GM18858 (cell line): ENCODE measurements at regions not wholly inside any gene's neighbourhood (a gene's known extent, or its start where the extent isn't known, plus 50 kb on each side); places are given as distances from the start of the nearest gene placed in this dataset.

Source experiments
- ATAC-seq: cut with Tn5 transposase; IDR thresholded peaks from one replicate; pipeline ENCODE4 v1.9.1; 2021; ENCODE audit not compliant: unreplicated experiment

DNA sequence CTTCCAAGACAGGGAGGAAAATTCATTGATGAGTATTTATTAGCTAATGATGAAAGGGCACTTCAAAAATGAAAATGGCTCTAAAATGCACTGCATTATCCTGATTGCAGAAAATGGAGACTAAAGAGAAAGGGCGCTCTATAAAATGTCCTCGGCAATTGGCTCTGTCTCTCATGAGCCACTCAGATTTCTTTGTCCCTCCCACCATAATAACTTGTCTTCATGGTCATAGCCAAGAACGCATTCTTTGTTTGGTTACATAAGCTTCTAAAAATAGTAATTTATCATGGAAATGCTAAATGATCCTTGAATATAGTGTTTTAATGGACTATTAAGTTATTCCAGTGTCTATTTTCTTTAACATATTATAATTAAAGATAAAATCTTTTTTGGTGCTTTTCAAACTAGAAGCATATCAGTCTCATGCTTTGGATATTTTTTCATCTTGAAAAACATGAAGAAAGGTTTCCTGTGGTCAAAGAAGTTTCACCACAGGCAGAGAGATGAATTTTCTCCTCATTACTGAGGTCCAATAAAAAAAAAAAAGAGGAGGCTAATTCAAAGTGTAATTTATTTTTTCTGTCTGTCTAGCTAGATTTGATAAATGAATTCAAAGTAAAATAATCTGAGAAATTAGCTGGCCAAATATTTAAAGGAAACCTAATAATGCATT, 238.1 kb upstream of the BLID start:
- no peak for ATAC-seq

DNA sequence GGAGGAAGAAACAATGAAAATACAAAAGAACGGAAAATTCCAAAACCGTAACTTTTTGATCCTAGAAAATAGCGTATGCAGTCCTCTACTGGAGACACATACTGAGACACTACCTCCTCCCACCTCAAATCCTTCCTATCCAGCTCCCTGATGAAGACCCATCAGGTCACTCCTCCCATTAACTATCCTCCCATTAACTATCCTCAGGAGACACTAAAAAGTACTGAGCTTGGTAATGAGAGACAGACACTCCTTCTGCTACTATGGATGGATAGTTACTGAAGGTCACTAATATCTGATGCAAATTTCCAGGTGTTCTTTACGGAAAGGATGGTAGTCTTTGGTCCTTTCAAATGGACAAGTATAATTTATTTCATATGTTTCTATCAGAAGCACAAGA, 237.5 kb upstream of the BLID start:
- ATAC-seq = no peak

DNA sequence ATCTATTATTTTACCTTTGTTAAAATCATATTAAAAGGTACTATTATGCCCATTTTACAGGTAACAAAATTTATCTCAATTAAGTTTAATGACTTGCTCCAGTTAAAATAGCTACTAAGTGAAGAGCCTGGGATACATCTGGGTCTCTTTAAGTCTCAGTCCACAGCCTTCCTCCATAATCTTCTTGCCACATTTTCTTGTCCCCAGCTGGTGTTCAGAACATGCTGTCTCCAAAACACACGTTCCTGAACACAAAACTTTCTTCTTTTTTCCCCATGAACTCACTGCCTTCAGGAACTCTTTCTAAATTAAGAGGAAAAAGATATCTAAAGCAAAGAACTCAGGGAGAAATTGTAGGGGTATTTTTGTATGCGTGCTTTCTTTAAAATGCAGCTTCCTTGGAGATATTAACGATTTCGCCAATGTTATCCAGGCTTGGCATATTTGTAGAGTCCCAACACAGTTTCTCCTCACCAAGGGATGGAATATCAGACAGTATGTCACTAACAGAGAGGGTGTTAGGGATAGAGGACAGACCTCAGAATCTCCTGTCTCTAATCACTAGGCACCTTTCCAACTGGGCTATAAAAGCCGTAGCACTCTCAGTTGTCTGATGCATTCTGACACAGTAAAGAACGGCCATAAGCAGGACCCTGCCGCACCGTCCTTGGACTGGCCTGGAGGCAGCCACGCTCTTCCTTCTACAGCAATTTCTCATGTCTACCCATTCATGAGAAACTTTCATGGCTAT, 232.8 kb upstream of the BLID start:
- no peak for ATAC-seq

DNA sequence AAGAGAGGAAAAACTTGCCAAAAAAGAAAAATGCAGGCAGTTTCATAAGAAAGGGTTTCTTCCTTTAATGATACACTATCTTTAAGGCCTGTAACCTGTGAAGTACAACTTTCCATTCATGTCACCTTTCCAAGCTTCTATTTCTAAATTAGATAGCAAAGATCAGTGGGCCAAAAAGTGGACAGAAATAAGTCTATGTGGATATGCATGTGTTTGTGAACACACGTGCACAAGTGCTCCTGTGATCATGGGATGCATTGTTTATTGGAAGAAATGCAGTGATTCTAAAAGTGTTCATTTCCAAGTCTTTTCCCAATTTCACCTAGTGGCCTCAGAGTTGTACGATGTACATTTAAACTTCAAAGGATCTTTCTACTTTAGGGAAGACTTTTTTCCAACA, 230.0 kb upstream of the BLID start:
- ATAC-seq = no peak

DNA sequence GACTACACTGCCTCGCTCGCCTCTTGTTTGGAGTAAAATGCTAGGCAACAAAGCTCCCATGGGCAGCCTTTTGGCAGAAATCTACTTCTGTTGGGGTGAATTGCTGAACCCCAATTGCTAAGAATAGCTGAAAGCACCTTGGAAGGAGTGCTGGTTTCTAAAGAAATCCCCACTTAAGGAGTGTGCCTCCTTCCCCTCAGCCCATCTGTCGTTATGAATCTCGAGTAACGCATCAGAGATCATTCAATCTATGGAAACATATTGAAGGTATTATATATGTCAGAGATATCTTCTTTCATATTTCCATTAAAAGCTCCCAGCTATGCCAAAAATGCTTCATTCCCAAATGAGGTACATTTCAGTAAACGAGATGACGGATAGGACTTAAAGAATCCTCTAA, 229.6 kb upstream of the BLID start:
- no peak for ATAC-seq

DNA sequence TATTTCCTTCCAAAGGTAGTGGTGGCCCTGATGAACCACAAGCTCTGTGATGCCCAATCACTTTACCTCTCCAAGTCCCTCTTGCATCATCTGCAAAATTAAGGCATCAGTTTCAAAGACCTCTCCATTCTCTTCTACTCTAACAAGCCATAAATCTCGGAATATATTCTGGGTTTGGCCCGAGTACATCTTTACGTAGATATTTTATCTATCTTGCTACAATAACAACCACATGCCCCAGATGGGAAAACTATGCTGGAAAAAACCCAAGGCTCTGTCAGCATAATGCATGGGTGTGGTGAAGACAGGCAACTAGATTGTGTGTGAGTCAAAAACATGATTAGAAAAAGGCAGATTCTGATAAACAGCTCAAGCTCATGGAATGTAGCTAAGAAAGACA, 228.2 kb upstream of the BLID start:
- no peak for ATAC-seq

DNA sequence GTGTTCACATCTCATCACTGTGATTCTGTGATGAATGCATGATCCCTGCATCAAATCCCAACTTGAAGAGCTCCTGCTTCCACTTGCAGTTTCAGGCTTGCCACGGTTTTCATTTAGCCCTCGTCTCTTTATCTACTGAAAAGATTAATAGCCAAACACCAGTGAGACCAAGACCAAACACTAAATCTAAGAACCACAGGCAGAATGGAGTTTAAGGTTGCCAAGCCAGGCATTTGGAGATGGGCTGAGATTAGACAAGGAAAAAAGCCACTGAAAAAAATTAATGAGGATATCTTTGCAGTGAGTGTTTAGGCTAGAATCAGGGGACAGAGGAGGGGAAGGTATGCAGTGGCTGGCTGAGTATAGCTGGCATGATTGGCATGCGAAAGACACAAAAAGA, 227.2 kb upstream of the BLID start:
- ATAC-seq = no peak

DNA sequence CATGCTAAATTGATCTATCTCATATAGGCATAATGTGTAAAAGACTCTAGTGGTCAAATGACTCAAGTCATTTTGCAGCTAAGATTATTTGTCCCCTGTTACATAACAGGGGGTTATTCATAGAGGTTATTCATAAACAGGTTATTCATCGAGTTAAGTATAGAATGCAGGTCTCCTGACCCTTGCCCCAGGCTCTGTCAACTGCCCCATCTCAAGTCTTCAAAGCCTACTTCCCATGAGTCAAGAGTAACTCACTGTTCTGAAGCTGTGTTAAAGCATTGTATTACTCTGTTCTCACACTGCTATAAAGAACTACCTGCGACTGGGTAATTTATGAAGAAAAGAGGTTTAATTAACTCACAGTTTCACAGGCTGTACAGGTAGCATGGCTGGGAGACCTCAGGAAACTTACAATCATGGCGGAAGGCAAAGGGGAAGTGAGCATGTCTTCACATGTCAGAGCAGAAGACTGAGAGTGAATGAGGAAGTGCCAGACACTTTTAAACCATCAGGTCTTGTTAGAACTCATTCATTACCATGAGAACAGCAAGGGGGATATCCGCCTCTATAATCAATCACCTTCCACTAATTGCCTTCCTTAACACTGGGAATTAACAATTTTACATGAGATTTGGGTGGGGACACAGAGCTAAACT, 226.2 kb upstream of the BLID start:
- no peak for ATAC-seq

DNA sequence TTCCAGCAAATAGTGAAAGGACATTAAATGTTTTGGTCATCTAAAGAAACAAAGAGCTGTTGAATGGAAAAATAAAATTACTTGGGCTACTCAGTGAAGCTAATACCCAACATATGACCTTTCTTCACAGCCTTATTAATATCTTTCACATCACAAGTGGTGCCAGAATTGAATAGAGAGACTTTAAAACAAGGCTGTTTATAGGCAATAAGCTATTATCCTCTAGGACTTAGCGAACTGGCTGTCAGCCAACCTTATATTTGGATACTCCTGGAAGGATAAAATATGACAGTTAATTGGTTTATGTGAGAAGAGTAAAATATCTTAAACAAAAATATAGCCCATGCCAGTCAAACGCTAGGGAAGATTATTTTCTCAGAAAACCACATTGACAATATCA, 225.5 kb upstream of the BLID start:
- no peak for ATAC-seq

DNA sequence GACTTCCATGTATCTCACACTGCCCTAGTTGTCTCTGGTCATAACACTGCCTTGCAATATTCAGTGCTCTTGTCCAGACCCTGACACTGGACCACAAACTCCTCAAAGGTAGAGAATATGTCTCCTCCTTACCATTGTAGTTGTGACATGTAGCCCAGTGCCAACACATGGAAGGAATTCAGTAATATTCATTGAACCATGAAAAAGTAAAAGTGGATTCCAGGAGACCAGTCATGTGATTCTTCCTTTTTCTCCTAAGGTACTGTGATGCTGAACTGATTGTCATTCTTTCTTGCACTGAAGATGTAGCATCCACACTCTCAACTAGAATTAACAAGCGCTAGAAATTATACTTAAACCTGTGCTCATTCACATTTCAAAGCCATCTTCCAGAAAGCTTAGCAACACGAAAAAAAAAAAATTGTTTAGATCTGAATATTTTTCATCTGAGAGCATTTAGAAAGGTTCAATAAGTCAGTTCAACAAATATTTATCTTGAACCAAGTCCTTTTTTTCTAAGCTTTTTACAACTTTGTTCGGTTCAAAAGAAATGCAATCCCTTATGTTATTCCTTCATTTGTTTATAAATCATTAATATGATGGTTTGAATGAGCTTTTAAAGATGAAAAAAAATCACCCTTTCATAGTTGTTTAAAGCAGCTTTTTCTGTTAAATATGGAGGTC, 224.7 kb upstream of the BLID start:
- ATAC-seq = no peak

DNA sequence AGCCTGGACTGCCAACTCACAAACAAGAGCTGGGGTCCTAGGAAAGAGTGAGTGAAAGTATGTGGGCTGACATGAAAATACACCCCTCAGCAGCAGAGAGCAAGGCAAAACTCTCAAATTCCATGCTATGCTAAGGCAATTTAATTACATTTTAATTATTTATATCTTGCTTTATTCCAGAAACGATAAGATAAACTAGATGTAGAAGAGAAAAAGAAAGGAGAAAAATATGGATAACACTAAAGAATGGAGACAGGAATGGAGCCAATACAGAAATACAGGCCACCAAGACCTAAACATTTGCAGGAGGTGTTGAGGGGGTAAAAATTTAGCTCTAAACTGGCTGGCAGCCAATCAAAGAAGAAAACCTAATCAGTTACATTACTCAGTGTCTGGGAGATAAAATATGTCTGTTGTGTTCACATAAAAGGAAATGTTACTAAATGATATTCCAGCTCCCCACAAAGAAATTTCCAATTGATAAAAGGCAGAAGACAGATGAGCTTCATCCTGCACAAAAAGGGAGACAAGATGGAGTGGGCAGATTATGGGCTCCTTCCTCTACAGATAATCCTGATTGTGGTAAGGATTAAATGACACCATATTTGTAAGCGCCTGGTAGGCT, 223.5 kb upstream of the BLID start:
- ATAC-seq = no peak

DNA sequence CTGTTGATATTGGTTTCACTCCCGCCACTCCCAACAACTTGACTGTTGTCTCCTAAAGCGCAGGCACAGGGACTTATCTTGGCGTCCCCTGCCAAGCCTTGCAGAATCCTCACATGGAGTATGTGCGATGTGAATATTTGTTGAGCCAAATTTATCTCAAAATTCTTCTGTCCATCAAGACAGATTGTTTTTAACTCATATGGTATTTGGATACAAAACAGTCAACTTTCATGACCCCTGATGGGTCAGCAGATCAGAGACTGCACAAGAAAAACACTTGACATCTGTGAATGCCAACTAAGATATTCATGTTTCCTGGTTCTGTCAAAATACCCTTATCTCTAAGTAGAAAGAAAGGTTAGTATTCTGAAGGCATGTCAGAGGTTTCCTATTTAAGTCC, 221.7 kb upstream of the BLID start:
- ATAC-seq = no peak

DNA sequence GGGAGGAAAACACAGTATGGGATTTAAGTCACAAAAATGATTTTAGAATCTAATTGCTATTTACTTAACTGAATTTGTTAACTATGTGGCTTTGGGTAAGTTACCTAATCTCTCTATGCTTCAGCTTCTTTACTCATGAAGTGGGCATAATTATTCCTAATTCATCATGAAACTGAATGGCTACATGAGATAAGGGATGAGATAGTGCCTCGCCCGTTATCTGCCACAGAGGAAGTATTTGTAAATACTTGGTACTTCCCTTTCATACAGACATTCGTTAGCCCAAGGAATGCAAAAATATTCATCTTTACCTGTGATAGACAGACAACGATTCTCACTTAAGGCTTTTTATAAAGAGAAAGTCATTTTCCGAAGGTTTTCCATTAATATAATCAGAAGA, 221.2 kb upstream of the BLID start:
- ATAC-seq = no peak

DNA sequence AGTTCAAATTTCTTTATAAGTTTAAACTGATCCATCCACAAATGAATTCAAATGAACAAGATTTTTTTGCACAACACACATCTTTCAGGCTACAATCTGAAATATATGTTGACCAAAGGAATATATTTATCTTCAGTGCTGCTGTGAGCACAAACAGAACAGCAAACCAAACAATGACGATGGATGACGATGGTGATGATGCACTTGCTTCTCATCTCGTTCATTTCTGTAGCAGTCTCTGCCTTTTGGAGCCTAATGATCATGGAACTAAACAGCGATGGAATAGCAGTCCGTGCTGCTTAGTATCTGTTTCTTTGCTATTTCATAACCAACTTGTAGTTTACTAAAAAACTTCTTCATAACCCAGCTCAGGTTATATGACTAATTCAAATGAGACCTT, 220.7 kb upstream of the BLID start:
- ATAC-seq = no peak

DNA sequence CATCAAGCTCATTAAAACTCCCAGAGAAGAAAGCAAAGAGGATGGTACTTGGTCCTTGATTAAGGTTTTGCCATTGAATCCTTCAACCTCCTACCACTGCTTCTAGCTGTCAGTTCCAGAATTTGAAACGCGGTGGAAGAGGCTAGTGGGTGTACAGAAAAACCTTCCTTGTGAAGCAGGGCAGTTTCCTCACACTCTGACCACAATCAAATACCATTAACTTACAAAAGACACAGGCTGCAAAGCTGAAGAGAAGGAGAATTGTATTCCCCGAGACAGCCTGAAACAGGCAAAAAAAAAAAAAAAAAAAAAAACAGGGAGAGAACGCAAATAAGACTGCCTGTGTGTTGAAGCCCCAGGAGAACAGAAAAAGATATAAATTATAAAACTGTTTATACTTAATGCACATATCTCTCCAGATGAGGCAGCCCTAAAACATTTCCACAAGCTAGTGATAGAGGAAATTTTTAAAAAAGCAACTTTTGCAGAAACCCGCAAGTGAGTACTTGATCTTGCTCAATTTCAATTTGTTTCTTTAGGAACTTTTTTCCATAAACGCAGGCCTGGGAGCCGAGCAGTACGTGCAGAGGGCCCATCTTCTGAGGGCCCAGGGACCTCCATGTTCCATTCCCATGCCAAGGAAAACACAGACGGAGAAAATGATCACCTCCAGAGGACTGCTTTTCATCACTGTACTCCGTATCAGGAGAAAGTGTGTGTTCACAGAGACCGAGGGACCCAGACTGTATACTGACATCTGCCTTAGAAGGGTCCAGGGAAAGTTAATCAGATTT, 218.7 kb upstream of the BLID start:
- ATAC-seq = no peak

DNA sequence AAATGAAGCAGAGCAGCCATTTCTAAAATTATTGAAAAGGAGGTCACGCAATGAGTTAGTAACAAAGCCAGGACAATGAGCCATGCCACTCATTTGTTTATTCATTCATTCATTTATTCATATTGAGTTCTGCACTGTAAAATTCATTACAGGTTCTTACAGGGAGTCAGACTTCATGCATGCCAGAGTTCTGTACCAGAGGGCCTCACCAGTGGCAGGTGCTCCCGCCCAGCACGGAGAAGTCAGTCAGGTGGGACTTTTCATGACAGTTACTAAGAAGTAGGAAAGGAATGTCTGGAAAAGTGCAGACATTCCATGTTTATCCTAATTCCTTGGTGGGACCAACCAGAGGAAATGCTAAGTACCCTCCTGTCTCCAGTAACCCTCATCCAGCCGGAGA, 217.5 kb upstream of the BLID start:
- ATAC-seq = no peak

DNA sequence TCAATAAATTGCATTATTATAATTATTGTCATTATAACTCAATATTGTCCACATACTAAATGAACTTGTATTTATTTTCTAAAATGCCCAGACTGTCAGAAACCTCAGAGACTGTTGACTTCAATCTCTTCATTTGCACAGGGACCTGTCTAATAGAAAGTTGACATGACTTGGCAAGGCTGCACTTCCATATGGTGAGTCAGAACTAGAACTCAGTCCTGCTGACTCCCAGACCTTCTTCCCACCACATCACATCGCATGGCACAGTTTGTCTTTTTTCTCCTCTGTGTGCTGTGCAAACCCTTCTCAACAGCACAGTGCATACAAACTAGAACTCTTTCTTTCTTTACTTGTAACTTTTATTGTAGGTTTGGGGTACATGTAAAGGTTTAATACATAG, 215.1 kb upstream of the BLID start:
- no peak for ATAC-seq

DNA sequence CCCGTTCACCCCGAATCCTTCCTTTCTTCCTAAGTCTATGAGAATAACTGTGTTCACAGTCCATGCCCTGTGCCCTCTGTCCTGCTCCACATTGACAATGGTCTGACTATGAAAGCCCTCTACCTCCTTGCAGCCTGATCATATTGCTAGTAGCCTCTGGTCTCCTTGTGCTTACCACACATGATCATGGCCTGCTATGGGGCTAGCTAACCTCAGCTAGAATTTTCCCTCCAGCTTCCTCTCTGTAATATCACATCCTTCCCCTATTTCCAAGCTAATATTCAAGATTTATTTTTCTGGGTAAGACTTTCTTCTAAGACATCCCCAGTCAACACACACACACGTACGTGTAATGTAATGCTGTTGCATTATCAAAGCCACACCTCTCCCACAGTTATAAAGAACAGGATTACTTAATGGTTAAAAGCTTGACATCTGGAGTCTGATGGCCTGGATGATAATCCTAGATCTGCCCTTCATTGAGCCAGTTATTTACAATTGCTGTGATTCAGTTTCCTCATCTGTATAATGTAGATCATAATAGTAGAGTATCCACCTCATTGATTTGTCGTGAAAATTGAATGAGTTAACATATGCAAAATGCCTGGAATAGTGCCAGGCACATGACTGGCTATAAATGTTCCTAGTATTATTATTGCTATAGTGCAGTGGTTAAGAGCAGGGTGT, 214.4 kb upstream of the BLID start:
- ATAC-seq = no peak

DNA sequence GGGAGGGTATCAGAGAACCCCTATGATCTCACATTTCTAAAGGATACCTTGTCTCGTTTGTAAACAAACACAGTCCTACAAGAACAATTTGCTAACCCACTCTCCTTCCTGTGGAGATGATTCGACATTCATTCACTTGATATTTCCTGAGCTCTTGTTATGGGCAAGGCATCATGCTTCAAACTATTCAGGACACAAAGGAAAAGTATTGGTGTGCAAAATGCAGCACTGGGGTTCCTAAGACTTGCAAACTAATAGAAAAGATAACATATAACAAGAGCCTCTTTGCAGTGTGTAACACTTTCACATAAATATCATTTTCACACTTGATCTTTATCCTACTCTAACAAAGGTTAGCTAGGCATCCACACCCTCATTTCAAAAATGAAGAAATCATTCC, 211.5 kb upstream of the BLID start:
- ATAC-seq = no peak
